NCI-H128 (cell line): ENCODE measurements at regions not wholly inside any gene's neighbourhood (a gene's known extent, or its start where the extent isn't known, plus 50 kb on each side); places are given as distances from the start of the nearest gene placed in this dataset.

Experiments
- DNase-seq: peaks from one replicate; lab custom pipeline; 2025; ENCODE audit not compliant: unreplicated experiment; lab: John Stamatoyannopoulos, UW

- DNase-seq: no peak
Measured at GRCh38 chr3:73766599-73767381, 142.0 kb upstream of the PDZRN3 start.

GRCh38 chr3:73765878-73766545, 141.3 kb upstream of the PDZRN3 start:
- DNase-seq: no peak

GRCh38 chr3:73762855-73763254, 138.1 kb upstream of the PDZRN3 start:
- DNase-seq: no peak

- no peak for DNase-seq
Measured at GRCh38 chr3:73759297-73759711, 134.6 kb upstream of the PDZRN3 start.

GRCh38 chr3:73757536-73757935, 132.8 kb upstream of the PDZRN3 start:
- DNase-seq: no peak

- no peak for DNase-seq
Measured at GRCh38 chr3:73753985-73754384, 129.2 kb upstream of the PDZRN3 start.

GRCh38 chr3:73752338-73752737, 127.6 kb upstream of the PDZRN3 start:
- DNase-seq: no peak

GRCh38 chr3:73746623-73747022, 121.9 kb upstream of the PDZRN3 start:
- DNase-seq: no peak

- peak; percentile 73 for DNase-seq
Measured at GRCh38 chr3:73745526-73746191, 120.9 kb upstream of the PDZRN3 start.

- no peak for DNase-seq
Measured at GRCh38 chr3:73743551-73743950, 118.8 kb upstream of the PDZRN3 start.

GRCh38 chr3:73739791-73740453, 115.2 kb upstream of the PDZRN3 start:
- no peak for DNase-seq

- no peak for DNase-seq
Measured at GRCh38 chr3:73738711-73739110, 114.0 kb upstream of the PDZRN3 start.

GRCh38 chr3:73734211-73735089, 109.7 kb upstream of the PDZRN3 start:
- no peak for DNase-seq

- DNase-seq: no peak
Measured at GRCh38 chr3:73733746-73734145, 109.0 kb upstream of the PDZRN3 start.

GRCh38 chr3:73729969-73730440, 105.3 kb upstream of the PDZRN3 start:
- DNase-seq: no peak

- no peak for DNase-seq
Measured at GRCh38 chr3:73727854-73728253, 103.1 kb upstream of the PDZRN3 start.

- DNase-seq: no peak
Measured at GRCh38 chr3:73727117-73727821, 102.5 kb upstream of the PDZRN3 start.

GRCh38 chr3:73723596-73723995, 98.9 kb upstream of the PDZRN3 start:
- no peak for DNase-seq

- DNase-seq: no peak
Measured at GRCh38 chr3:73719861-73720260, 95.1 kb upstream of the PDZRN3 start.

- DNase-seq: no peak
Measured at GRCh38 chr3:73719413-73719851, 94.7 kb upstream of the PDZRN3 start.
